Left lung (tissue), 4 donors: ENCODE measurements at regions not wholly inside any gene's neighbourhood (a gene's known extent, or its start where the extent isn't known, plus 50 kb on each side); places are given as distances from the start of the nearest gene placed in this dataset.
"Not testable (repeated sequence)": the region's sequence is repeated elsewhere in the genome, so short reads cannot be mapped to it uniquely, and the experiment has no call there.

Experiments
- ATAC-seq: fragments of 200-7000 bp; cut with Tn5 transposase; one replicate; pipeline ENCODE4 v1.9.1; 2020; ENCODE audit warnings: moderate library complexity
- DNase-seq, 4 donors: peaks; one replicate each; pipeline ENCODE4 v3.0.0-alpha.2; 2013 to 2020
- H3K27ac ChIP-seq, 2 donors: fragments of 200-600 bp; sonication (generic) in 1 of 2; one replicate each; pipeline versions ENCODE4 v1.5.0 to v1.8.0; 2020 to 2021
- H3K27me3 ChIP-seq, 2 donors: fragments of 200-600 bp; sonication (generic) in 1 of 2; one replicate each; pipeline versions ENCODE4 v1.5.0 to v1.8.0; 2020 to 2021
- H3K36me3 ChIP-seq, 2 donors: fragments of 200-600 bp; sonication (generic) in 1 of 2; one replicate each; pipeline versions ENCODE4 v1.5.0 to v1.8.0; 2020 to 2021
- H3K4me1 ChIP-seq, 2 donors: fragments of 200-600 bp; one replicate each; pipeline ENCODE4 v1.8.0; 2021
- H3K4me3 ChIP-seq, 2 donors: fragments of 200-600 bp; sonication (generic) in 1 of 2; one replicate each; pipeline versions ENCODE4 v1.5.0 to v1.8.0; 2020 to 2021; ENCODE audit warnings: mild to moderate bottlenecking in 1 of 2
- H3K9me3 ChIP-seq, 2 donors: fragments of 200-600 bp; sonication (generic) in 1 of 2; one replicate each; pipeline versions ENCODE4 v1.5.0 to v1.8.0; 2020 to 2021
- intact Hi-C, 2 donors: fragments of 100-400 bp; cut with DNase I; formaldehyde crosslinking; loops; one replicate each; pipeline versions ENCODE4 v1.11.2 to v1.14.2; 2022
- donor health status: DM: no; HTN: yes; CAD: no.
- donor health status: DM: no; HTN: no; CAD: no.

- intact Hi-C loops, H3K9me3 ChIP-seq, H3K27me3 ChIP-seq, H3K36me3 ChIP-seq, H3K4me3 ChIP-seq, DNase-seq, H3K4me1 ChIP-seq, ATAC-seq, H3K27ac ChIP-seq: not testable (repeated sequence)
Observed at GRCh38 chr7:55706451-55707195, 134.3 kb upstream of the VOPP1 start.

DNA sequence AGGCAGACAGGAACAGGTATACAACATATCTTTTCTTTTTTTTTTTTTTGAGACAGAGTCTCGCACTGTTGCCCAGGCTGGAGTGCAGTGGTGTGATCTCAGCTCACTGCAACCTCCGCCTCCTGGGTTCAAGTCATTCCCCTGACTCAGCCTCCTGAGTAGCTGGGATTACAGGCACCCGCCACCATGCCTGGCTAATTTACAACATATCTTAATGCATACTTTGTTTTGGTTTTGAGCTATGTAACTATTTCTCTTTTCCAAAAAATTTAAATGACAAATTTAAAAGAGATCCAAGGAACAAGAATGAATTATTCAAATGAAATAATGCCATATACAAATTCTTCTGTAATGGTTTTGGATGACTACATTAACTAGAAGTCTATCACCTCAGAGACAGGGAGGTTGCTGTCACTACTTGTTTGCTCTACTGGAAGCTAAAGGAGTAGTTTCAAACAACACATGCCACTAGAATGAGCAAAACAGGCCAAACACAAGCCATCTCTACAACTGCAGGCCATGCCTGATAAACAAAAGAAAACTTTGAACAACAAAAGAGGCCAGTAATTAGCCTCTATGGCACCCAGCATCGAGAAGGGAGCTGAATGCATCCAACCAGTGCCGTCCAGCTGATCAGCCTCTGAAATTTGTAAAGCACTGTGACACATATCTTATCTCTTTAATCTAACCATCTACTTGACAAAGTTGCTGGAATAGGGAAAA is 133.6 kb upstream of the VOPP1 start:
- H3K27ac ChIP-seq, H3K9me3 ChIP-seq, intact Hi-C loops, H3K27me3 ChIP-seq, H3K4me3 ChIP-seq, DNase-seq, H3K36me3 ChIP-seq, ATAC-seq, H3K4me1 ChIP-seq: not testable (repeated sequence)

DNA sequence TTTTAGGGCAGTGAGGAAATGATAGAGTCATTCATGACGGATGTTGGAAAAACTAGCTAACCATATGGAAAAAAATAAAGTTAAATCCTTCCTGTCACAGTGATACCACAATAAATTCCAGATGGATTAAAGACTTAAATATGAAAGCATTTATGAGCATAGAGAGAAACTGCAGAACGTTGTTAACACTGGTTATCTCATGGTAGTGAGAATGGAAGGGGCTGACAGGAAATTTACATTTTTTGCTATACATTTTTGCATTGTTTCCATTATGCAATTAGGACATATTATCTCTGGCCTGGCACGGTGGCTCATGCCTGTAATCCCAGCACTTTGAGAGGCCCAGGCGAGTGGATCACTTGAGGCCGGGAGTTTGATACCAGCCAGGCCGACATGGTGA is 130.5 kb upstream of the VOPP1 start:
- H3K9me3 ChIP-seq, ATAC-seq, DNase-seq, H3K4me1 ChIP-seq, H3K4me3 ChIP-seq, H3K36me3 ChIP-seq, H3K27me3 ChIP-seq, H3K27ac ChIP-seq, intact Hi-C loops: not testable (repeated sequence)

- H3K27me3 ChIP-seq, H3K27ac ChIP-seq, H3K9me3 ChIP-seq, H3K4me3 ChIP-seq, intact Hi-C loops, ATAC-seq, H3K4me1 ChIP-seq, H3K36me3 ChIP-seq, DNase-seq: not testable (repeated sequence)
Observed at GRCh38 chr7:55699450-55699842, 127.1 kb upstream of the VOPP1 start.

DNA sequence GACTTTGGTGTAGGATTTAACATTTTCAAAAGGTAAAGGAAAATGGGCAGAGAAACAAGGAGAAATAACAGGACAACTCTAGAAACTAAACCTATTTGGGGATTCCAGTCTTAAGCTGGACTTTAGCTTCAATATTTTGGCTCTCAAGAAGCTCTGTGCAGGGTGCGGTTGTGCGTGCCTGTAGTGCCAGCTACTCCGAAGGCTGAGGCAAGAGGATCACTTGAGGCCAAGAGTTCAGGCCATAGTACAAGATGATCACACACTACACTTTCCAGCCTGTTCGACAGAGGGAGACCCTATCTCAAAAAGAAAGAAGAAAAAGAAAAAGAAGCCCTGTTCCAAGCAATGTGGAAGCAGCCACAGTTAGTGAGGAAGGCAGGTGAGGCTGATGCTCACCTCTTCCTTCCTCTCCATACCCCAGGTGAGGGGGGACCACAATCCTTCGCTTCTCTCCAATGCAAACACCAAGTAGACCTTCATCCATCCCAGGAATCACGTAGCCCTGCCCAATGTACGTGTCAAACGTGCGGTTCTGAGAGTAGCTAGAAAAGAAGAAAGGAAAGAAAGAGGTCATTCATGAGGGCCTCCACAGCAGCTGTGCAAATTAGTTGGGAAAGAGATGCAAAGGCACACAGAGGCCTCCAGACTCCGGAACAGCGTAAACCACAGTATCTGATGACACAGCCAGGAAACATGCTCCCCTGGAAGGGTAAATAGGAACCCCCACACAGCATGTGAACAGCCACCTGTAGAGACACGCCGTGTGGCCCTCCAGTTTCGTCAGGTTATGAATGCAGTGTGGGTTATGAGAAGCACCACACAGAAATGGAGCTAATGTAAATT is 126.5 kb upstream of the VOPP1 start:
- H3K36me3 ChIP-seq, DNase-seq, H3K27ac ChIP-seq, H3K4me3 ChIP-seq, H3K27me3 ChIP-seq, H3K4me1 ChIP-seq, ATAC-seq, intact Hi-C loops, H3K9me3 ChIP-seq: not testable (repeated sequence)

DNA sequence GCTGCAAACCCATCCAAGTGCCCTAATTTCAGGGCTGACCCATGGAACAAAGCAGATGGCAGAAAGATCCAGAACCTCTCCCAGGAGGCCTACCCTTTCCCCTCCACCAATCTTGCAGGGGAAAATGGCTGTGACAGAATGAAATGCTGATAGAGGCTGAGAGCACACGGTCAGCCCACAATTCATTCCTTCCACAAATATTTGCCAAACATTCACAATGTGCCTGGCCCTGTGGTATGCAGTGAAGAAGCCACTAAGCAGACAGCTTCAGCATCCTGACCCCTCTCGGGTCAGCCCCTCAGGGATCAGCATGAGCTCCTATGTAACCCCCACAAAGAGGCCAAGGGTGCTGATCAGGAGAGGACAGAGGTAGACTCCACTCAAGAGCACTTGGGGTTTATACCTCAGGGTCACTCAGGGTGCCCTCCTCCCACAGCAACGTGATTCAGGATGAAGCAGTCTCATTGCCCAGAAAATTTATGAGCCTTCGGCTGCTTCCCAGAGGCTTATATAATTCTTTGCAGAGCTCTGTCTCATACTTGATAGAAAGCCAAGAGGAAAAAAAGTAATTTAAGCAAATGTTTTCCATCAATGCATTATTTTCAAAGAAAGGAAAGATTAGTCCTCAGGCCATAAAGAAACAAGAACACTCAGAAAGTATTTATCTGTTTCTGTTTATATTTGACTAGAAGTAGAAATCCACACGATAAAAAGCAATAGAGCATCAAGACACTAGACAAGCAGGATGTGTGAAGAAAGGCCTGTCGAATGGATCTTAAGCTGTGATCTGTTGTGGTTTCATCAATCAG is 123.8 kb upstream of the VOPP1 start:
- H3K4me1 ChIP-seq, intact Hi-C loops, H3K9me3 ChIP-seq, DNase-seq, H3K36me3 ChIP-seq, H3K27ac ChIP-seq, H3K27me3 ChIP-seq, H3K4me3 ChIP-seq: not testable (repeated sequence)
- ATAC-seq: peak; percentile 23

DNA sequence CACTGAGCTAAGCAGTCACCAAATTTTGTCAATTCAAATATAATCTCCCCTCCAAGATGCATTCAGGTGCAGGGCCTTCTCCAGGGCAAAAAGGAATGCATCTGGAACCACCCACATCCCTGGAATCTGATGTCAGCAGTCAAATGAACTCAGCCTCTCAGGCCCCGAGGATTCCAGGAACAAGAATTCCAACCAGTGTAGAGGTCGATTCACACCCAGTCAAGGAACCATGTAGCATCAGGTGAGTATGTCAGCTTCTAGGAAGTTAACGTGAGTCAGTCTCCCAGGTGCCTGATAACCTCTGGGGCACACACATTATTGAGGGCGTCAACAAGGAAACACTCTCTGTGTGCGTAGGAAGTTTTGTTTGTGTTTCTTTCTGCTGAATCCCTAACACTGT is 122.2 kb upstream of the VOPP1 start:
- not testable (repeated sequence) for H3K27ac ChIP-seq
- ATAC-seq: peak; percentile 34

GRCh38 chr7:55688684-55689681 is 116.7 kb upstream of the VOPP1 start:
- intact Hi-C loops, H3K9me3 ChIP-seq, H3K4me1 ChIP-seq, H3K27me3 ChIP-seq, H3K36me3 ChIP-seq, H3K4me3 ChIP-seq: not testable (repeated sequence)
- peak in 1 of 4 donors; percentile 35 for DNase-seq
- peak; percentile 82 for ATAC-seq
- H3K27ac ChIP-seq: peak overlapping the region; percentile 33 to 57

More for the DNA sequence above, 122.2 kb upstream of the VOPP1 start:
- H3K27me3 ChIP-seq, DNase-seq, H3K9me3 ChIP-seq, intact Hi-C loops, H3K4me3 ChIP-seq, H3K4me1 ChIP-seq, H3K36me3 ChIP-seq: not testable (repeated sequence)

DNA sequence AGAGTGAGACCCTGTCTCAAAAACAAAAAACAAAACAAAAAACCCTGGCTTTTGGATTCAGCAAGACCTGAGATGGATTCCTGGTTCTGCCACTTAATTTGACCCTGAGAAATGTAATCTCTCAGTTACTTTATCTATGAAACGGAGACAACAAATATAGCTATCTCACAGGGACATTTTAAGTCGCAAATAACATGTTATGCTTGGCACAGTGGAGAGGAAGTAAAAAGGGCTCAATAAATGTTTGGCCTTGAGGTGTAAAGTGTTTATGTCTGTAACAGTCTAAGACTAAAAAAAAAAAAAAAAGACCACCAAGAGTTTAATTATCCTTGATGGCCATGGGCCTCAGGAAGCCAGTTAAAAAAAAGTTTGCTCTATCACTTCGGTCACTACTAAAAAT is 116.0 kb upstream of the VOPP1 start:
- H3K27ac ChIP-seq: peak overlapping the region in 1 of 2 donors; percentile 57
- H3K4me3 ChIP-seq, ATAC-seq, H3K36me3 ChIP-seq, DNase-seq, H3K4me1 ChIP-seq, intact Hi-C loops, H3K9me3 ChIP-seq, H3K27me3 ChIP-seq: not testable (repeated sequence)

GRCh38 chr7:55687252-55687651 is 115.0 kb upstream of the VOPP1 start:
- H3K27me3 ChIP-seq, H3K4me3 ChIP-seq, DNase-seq, intact Hi-C loops, H3K4me1 ChIP-seq, ATAC-seq, H3K36me3 ChIP-seq, H3K27ac ChIP-seq, H3K9me3 ChIP-seq: not testable (repeated sequence)

DNA sequence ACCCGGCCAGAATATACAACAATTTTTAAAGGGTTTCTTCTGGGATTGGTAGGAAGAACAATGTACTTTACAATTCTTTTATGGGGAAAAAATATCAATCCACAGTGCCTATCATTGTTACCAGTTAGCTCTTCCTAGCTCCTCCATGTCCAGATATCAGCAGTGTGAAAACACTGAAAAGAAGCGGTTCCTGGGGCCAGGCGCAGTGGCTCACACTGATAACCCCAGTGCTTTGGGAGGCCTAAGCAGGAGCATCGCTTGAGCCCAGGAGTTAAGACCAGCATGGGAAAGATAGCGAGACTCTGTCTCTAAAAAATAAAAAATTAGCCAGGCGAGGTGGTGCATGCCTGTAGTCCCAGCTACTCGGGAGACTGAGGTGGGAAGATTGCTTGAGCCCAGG is 114.5 kb upstream of the VOPP1 start:
- H3K27me3 ChIP-seq, H3K27ac ChIP-seq, H3K4me1 ChIP-seq, ATAC-seq, DNase-seq, intact Hi-C loops, H3K9me3 ChIP-seq, H3K36me3 ChIP-seq, H3K4me3 ChIP-seq: not testable (repeated sequence)
